ENCODE measurements at regions not wholly inside any gene's neighbourhood (a gene's known extent, or its start where the extent isn't known, plus 50 kb on each side); places are given as distances from the start of the nearest gene placed in this dataset.

- DNase-seq (ENCODE audit: extremely low spot score, insufficient read length, low read depth) = no peak
- FAIRE-seq = no peak
Observed at GRCh38 chr18:67586101-67586500, 69.6 kb upstream of the DSEL start.

GRCh38 chr18:67583621-67584020 lies 67.1 kb upstream of the DSEL start:
- DNase-seq (ENCODE audit: extremely low spot score, insufficient read length, low read depth) (no peak), FAIRE-seq (no peak)

GRCh38 chr18:67582488-67582887 lies 66.0 kb upstream of the DSEL start:
- DNase-seq (ENCODE audit: extremely low spot score, insufficient read length, low read depth) (no peak), FAIRE-seq (no peak)

GRCh38 chr18:67581178-67581577 lies 64.7 kb upstream of the DSEL start:
- FAIRE-seq (no peak), DNase-seq (ENCODE audit: extremely low spot score, insufficient read length, low read depth) (no peak)

GRCh38 chr18:67577386-67577785 lies 60.9 kb upstream of the DSEL start:
- DNase-seq (ENCODE audit: extremely low spot score, insufficient read length, low read depth) = no peak
- no peak for FAIRE-seq

- no peak for DNase-seq (ENCODE audit: extremely low spot score, insufficient read length, low read depth)
- no peak for FAIRE-seq
Observed at GRCh38 chr18:67574749-67575148, 58.2 kb upstream of the DSEL start.

GRCh38 chr18:67568166-67568565 lies 51.6 kb upstream of the DSEL start:
- DNase-seq (ENCODE audit: extremely low spot score, insufficient read length, low read depth) (no peak), FAIRE-seq (no peak)

Data from GM18507 (cell line).